Gastrocnemius medialis (tissue), 4 donors: ENCODE measurements at regions not wholly inside any gene's neighbourhood (a gene's known extent, or its start where the extent isn't known, plus 50 kb on each side); places are given as distances from the start of the nearest gene placed in this dataset.
A peak's percentile ranks its signal among the peaks of the same experiment; 100 is the strongest.

Experiments used
- ATAC-seq, 2 donors: fragments of 150-250 bp; one replicate each; pipeline ENCODE4 v1.9.1; 2016
- DNase-seq, 2 donors: peaks; one replicate each; pipeline ENCODE4 v3.0.0-alpha.2; 2019
- H3K27ac ChIP-seq, 4 donors: fragments of 200-600 bp; sonication (generic); 1 replicate in 1 of 4; 2 replicates in 3 of 4; pipeline ENCODE4 v1.5.1; 2016 to 2018; ENCODE audit warnings: mild to moderate bottlenecking in 2 of 4, moderate library complexity in 1 of 4
- H3K27me3 ChIP-seq, 3 donors: fragments of 200-600 bp; sonication (generic) in 2 of 3; 1 replicate in 1 of 3; 2 replicates in 2 of 3; pipeline versions ENCODE4 v1.5.1 to v1.6.0; 2016 to 2019; ENCODE audit warnings: mild to moderate bottlenecking in 1 of 3, moderate library complexity in 1 of 3
- H3K36me3 ChIP-seq, 2 donors: fragments of 200-600 bp; sonication (generic) in 1 of 2; one replicate each; pipeline ENCODE4 v1.5.1; 2017 to 2018
- H3K4me1 ChIP-seq, 2 donors: fragments of 200-600 bp; sonication (generic) in 1 of 2; one replicate each; pipeline ENCODE4 v1.5.1; 2016 to 2017; ENCODE audit warnings: mild to moderate bottlenecking in 2 of 2
- H3K4me3 ChIP-seq, 4 donors: fragments of 200-600 bp; sonication (generic) in 3 of 4; 1 replicate in 1 of 4; 2 replicates in 3 of 4; pipeline ENCODE4 v1.5.1; 2016 to 2019; ENCODE audit warnings: mild to moderate bottlenecking in 2 of 4
- H3K9me3 ChIP-seq, 3 donors: fragments of 200-600 bp; sonication (generic) in 2 of 3; 1 replicate in 1 of 3; 2 replicates in 2 of 3; pipeline ENCODE4 v1.5.1; 2016 to 2019
- CTCF ChIP-seq, 5 experiments: fragments of 450-650 bp in 3 of 5; fragments of 200-600 bp in 2 of 5; sonication (generic) in 2 of 5; IDR thresholded peaks in 4 of 5; conservative IDR thresholded peaks in 1 of 5; 1 replicate in 4 of 5; 2 replicates in 1 of 5; pipeline ENCODE4 v1.5.1; 2016 to 2019; ENCODE audit warnings: antibody characterized with exemption in 5 of 5, mild to moderate bottlenecking in 3 of 5, moderate library complexity in 3 of 5
- POLR2A ChIP-seq, 2 donors: fragments of 450-650 bp; IDR thresholded peaks; one replicate each; pipeline ENCODE4 v1.6.1; 2017; ENCODE audit warnings: antibody characterized with exemption in 2 of 2, mild to moderate bottlenecking in 2 of 2, moderate library complexity in 2 of 2
- in situ Hi-C, 4 donors: fragments of 200-750 bp; cut with MboI; loops; one replicate each; pipeline versions ENCODE4 v1.15.0 to v1.8.0; 2017; ENCODE audit warnings: low sequenced_read_pairs in 4 of 4
- intact Hi-C: fragments of 100-400 bp; cut with DNase I; formaldehyde crosslinking; loops from one replicate; pipeline ENCODE4 v1.15.1; 2023; ENCODE audit warnings: low total_unique reads

DNA sequence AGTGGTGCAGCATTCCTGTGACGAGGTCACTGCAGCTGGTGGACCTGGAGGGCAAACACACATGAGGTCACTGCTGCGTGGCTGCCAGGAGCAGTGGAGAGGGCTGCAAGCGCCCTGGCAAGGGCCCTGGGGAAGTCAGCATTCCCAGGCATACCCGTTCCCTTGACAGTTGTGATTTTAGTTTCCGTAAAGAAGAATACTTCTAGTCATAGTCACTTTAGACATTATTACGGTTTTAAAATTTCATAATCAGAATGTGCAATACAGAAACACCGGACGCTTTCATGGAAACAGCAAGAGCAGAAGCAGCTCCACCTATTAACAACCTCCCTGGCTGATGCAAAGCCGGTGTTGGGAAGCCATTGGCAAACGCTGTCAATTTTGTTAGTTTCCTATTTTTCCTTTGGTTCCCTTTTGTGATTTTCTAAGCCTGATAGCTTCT lies 129.8 kb downstream of the GADD45G start:
- intact Hi-C loops, result loop anchor here (2.0 kb wide), 2 partner anchors 130 to 140 kb away; partner anchors contain the start of gene GADD45G
- ATAC-seq, result peak in 1 of 2 donors; percentile 9
- Histone ChIP-seq H3K27me3 (no peaks in the 10 kb centered on the region), H3K27ac (no peak overlapping the region), H3K36me3 (no peaks in the 10 kb centered on the region), H3K4me3 (no peak overlapping the region), H3K9me3 (no peaks in the 10 kb centered on the region), H3K4me1 (peaks cover 29 to 33% of the 10 kb centered on the region in 2 donors)
- TF ChIP-seq POLR2A (IDR thresholded peaks at IDR 0.05), result no peak
- no peak for TF ChIP-seq CTCF (IDR thresholded peaks at IDR 0.05 in 4 of 5, conservative IDR thresholded peaks at IDR 0.05 in 1 of 5)
- in situ Hi-C loops, result no loop called here
- DNase-seq, result no peak

GRCh38 chr9:89738137-89738932 lies 133.5 kb downstream of the GADD45G start:
- ATAC-seq, result peak; percentile 68 to 83
- TF ChIP-seq CTCF (IDR thresholded peaks at IDR 0.05 in 4 of 5, conservative IDR thresholded peaks at IDR 0.05 in 1 of 5), result no peak
- no peak for TF ChIP-seq POLR2A (IDR thresholded peaks at IDR 0.05)
- intact Hi-C loops, result no loop called here
- Histone ChIP-seq H3K27me3 (no peaks in the 10 kb centered on the region), H3K9me3 (no peaks in the 10 kb centered on the region), H3K36me3 (no peaks in the 10 kb centered on the region), H3K4me3 (no peak overlapping the region), H3K4me1 (peaks cover 15 to 25% of the 10 kb centered on the region in 2 donors), H3K27ac (peak overlapping the region in 2 of 4 donors; percentile 29 to 30)
- in situ Hi-C loops, result no loop called here
- no peak for DNase-seq

DNA sequence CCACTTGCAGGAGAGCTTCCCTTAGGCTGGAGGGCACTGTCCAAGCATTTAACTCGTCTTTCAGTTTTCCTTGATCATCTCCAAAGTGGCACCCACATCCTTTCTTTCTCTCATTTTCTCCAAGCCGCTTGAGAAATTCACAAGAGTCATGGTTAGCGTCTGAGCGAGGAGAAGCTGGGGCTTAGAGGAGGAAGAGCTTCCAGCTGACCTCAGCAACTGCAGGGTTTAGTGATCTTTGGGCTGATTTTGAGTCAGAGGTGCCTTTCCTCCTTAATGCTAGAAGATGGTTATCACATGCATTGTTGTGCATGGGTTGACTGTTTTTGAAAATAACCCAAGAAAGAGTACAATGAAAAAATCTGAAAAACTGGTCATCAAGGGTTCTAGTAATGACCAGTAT lies 134.7 kb downstream of the GADD45G start:
- Histone ChIP-seq H3K9me3 (no peaks in the 10 kb centered on the region), H3K4me1 (peaks cover 15 to 25% of the 10 kb centered on the region in 2 donors), H3K27me3 (no peaks in the 10 kb centered on the region), H3K36me3 (no peaks in the 10 kb centered on the region), H3K4me3 (no peak overlapping the region), H3K27ac (no peak overlapping the region)
- intact Hi-C loops (no loop called here), in situ Hi-C loops (no loop called here)
- ATAC-seq, result no peak
- TF ChIP-seq POLR2A (IDR thresholded peaks at IDR 0.05), result no peak
- TF ChIP-seq CTCF (IDR thresholded peaks at IDR 0.05 in 4 of 5, conservative IDR thresholded peaks at IDR 0.05 in 1 of 5), result no peak
- DNase-seq, result no peak

DNA sequence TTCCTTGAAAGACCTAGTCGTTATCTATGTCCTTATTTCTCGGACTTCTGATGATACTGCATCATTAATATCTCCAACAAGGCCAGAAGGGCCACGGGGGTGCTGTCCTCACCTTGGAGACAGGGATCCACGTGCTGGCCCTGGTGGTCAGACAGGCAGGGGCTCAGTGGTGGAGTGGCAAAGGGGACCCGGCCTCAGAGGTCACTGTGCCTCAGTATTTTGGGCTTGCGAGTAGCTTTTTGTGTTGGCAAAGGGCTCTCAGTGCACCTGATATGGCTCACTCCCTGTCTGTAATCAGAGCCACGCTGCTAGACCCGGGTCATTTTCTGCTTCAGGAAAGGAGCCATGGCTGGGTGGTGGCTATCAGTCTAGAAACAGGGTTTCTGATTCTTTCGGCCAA lies 135.1 kb downstream of the GADD45G start:
- H3K27ac ChIP-seq, result no peak overlapping the region
- intact Hi-C loops, result no loop called here

More for the DNA sequence above, 135.1 kb downstream of the GADD45G start:
- no peak for TF ChIP-seq POLR2A (IDR thresholded peaks at IDR 0.05)
- no peak for TF ChIP-seq CTCF (IDR thresholded peaks at IDR 0.05 in 4 of 5, conservative IDR thresholded peaks at IDR 0.05 in 1 of 5)
- ATAC-seq (peak in 1 of 2 donors; percentile 80), DNase-seq (no peak)
- Histone ChIP-seq H3K36me3 (no peaks in the 10 kb centered on the region), H3K9me3 (no peaks in the 10 kb centered on the region), H3K4me3 (no peak overlapping the region), H3K4me1 (peaks cover 15 to 25% of the 10 kb centered on the region in 2 donors), H3K27me3 (no peaks in the 10 kb centered on the region)
- in situ Hi-C loops, result no loop called here
